Stomach (tissue), 4 donors: ENCODE measurements at regions not wholly inside any gene's neighbourhood (a gene's known extent, or its start where the extent isn't known, plus 50 kb on each side); places are given as distances from the start of the nearest gene placed in this dataset.

ENCODE experiments used
- CTCF ChIP-seq, 7 experiments: fragments of 450-650 bp in 4 of 7; fragments of 200-600 bp in 3 of 7; sonication (generic) in 3 of 7; IDR thresholded peaks; one replicate each; pipeline ENCODE4 v1.5.1; 2016 to 2019; ENCODE audit warnings: antibody characterized with exemption in 7 of 7, control low read depth in 2 of 7, mild to moderate bottlenecking in 1 of 7
- POLR2A ChIP-seq, 4 donors: fragments of 450-650 bp; IDR thresholded peaks; one replicate each; pipeline ENCODE4 v1.6.1; 2016; ENCODE audit warnings: antibody characterized with exemption in 4 of 4, control low read depth in 2 of 4, mild to moderate bottlenecking in 1 of 4, moderate library complexity in 1 of 4
- POLR2AphosphoS5 ChIP-seq, 3 donors: sonication (generic); formaldehyde crosslinking; IDR thresholded peaks; one replicate each; pipeline ENCODE4 v1.6.1; 2016; ENCODE audit warnings: antibody characterized with exemption in 3 of 3

- no peak for TF ChIP-seq CTCF (IDR thresholded peaks at IDR 0.05)
- TF ChIP-seq POLR2AphosphoS5 (IDR thresholded peaks at IDR 0.05), result no peak
- no peak for TF ChIP-seq POLR2A (IDR thresholded peaks at IDR 0.05)
Measured at GRCh38 chr3:3372210-3372777, 192.8 kb upstream of the CRBN start.
